GM23338 (cell line): ENCODE measurements at regions not wholly inside any gene's neighbourhood (a gene's known extent, or its start where the extent isn't known, plus 50 kb on each side); places are given as distances from the start of the nearest gene placed in this dataset.

Experiments used
- ATAC-seq: fragments of 200-7000 bp; cut with Tn5 transposase; 3 replicates; pipeline ENCODE4 v1.9.1; 2020
- DNase-seq: peaks from one replicate; pipeline ENCODE4 v3.0.0-alpha.2; 2015; ENCODE audit warnings: low spot score
- H2AFZ ChIP-seq: fragments of 200-600 bp; sonication (generic); 2 replicates; pipeline ENCODE4 v1.8.0; 2016; ENCODE audit warnings: antibody characterized with exemption, mild to moderate bottlenecking, moderate library complexity
- H3F3A ChIP-seq: fragments of 200-600 bp; sonication (generic); replicated peaks from 2 replicates; pipeline ENCODE4 v1.8.0; 2017; ENCODE audit warnings: antibody characterized with exemption, mixed run types, low read depth
- H3K27ac ChIP-seq: fragments of 200-600 bp; sonication (generic); 2 replicates; pipeline ENCODE4 v1.6.1; 2016; ENCODE audit warnings: low read depth
- H3K27me3 ChIP-seq: fragments of 200-600 bp; sonication (generic); 2 replicates; pipeline ENCODE4 v1.8.0; 2016; ENCODE audit warnings: mild to moderate bottlenecking, mixed run types, moderate library complexity; ENCODE audit not compliant: insufficient read depth
- H3K36me3 ChIP-seq: fragments of 200-600 bp; sonication (generic); 2 replicates; pipeline ENCODE4 v1.8.0; 2016; ENCODE audit warnings: mild to moderate bottlenecking; ENCODE audit not compliant: insufficient read depth
- H3K4me1 ChIP-seq: fragments of 200-600 bp; sonication (generic); 2 replicates; pipeline ENCODE4 v1.8.0; 2016; ENCODE audit warnings: mild to moderate bottlenecking, moderate library complexity; ENCODE audit not compliant: insufficient read depth
- H3K4me2 ChIP-seq: fragments of 200-600 bp; sonication (generic); 2 replicates; pipeline ENCODE4 v1.7.1; 2017; ENCODE audit warnings: mixed run types
- H3K4me3 ChIP-seq: fragments of 200-600 bp; sonication (generic); 2 replicates; pipeline ENCODE4 v1.6.1; 2016; ENCODE audit warnings: mixed run types
- H3K79me2 ChIP-seq: fragments of 200-600 bp; sonication (generic); replicated peaks from 2 replicates; pipeline ENCODE4 v1.8.0; 2017; ENCODE audit warnings: mild to moderate bottlenecking; ENCODE audit not compliant: insufficient read depth
- H3K9me2 ChIP-seq: fragments of 200-600 bp; sonication (generic); 2 replicates; pipeline ENCODE4 v1.8.0; 2017; ENCODE audit not compliant: insufficient read depth
- H4K20me1 ChIP-seq: fragments of 200-600 bp; sonication (generic); replicated peaks from 2 replicates; pipeline ENCODE4 v1.8.0; 2017; ENCODE audit warnings: mild to moderate bottlenecking; ENCODE audit not compliant: insufficient read depth
- H3K27ac Mint-ChIP-seq: 2 replicates; pipeline ENCODE4 v1.8.0; 2020; ENCODE audit warnings: inconsistent platforms, mild to moderate bottlenecking, moderate library complexity, mixed read lengths
- H3K27me3 Mint-ChIP-seq: 3 replicates; pipeline ENCODE4 v1.8.0; 2022; ENCODE audit warnings: low read depth, mild to moderate bottlenecking, moderate library complexity, mixed read lengths, inconsistent platforms; ENCODE audit not compliant: insufficient read depth, poor library complexity
- H3K36me3 Mint-ChIP-seq: 3 replicates; pipeline ENCODE4 v1.8.0; 2021; ENCODE audit warnings: low read depth, mild to moderate bottlenecking, inconsistent platforms, moderate library complexity, mixed read lengths
- H3K4me1 Mint-ChIP-seq: 3 replicates; pipeline ENCODE4 v1.8.0; 2020; ENCODE audit warnings: mild to moderate bottlenecking, inconsistent platforms, mixed read lengths
- H3K4me3 Mint-ChIP-seq: 3 replicates; pipeline ENCODE4 v1.8.0; 2021; ENCODE audit warnings: moderate library complexity, mild to moderate bottlenecking, inconsistent platforms, mixed read lengths
- H3K9me3 Mint-ChIP-seq: 3 replicates; pipeline ENCODE4 v1.8.0; 2020; ENCODE audit warnings: moderate library complexity, mild to moderate bottlenecking, inconsistent platforms, mixed read lengths
- CREB1 ChIP-seq: fragments of 250-450 bp; sonication (Bioruptor Pico); IDR thresholded peaks from 2 replicates; pipeline ENCODE4 v1.5.0; 2020; ENCODE audit warnings: low read depth, mild to moderate bottlenecking, moderate library complexity
- EZH2 ChIP-seq: fragments of 200-600 bp; sonication (generic); IDR thresholded peaks from one replicate; pipeline ENCODE4 v1.8.0; 2017; ENCODE audit warnings: antibody characterized with exemption, mild to moderate bottlenecking, low read depth; ENCODE audit not compliant: unreplicated experiment
- EZH2phosphoT487 ChIP-seq: fragments of 200-600 bp; sonication (generic); IDR thresholded peaks from one replicate; pipeline ENCODE4 v1.8.1; 2018; ENCODE audit warnings: antibody characterized with exemption; ENCODE audit not compliant: unreplicated experiment
- JUNB ChIP-seq: IDR thresholded peaks from one replicate; pipeline ENCODE4 v1.6.1; 2016; ENCODE audit warnings: antibody characterized with exemption; ENCODE audit not compliant: unreplicated experiment
- NANOG ChIP-seq: IDR thresholded peaks from 2 replicates; pipeline ENCODE4 v1.6.1; 2016; ENCODE audit warnings: antibody characterized with exemption, borderline replicate concordance
- POLR2AphosphoS5 ChIP-seq: IDR thresholded peaks from 2 replicates; pipeline ENCODE4 v1.6.1; 2016; ENCODE audit warnings: antibody characterized with exemption, low read depth
- STAT1 ChIP-seq: IDR thresholded peaks from one replicate; pipeline ENCODE4 v1.6.1; 2016; ENCODE audit warnings: antibody characterized with exemption; ENCODE audit not compliant: unreplicated experiment
- ZNF114 ChIP-seq: fragments of 250-450 bp; sonication (Bioruptor Pico); IDR thresholded peaks from 2 replicates; pipeline ENCODE4 v1.5.0; 2020; ENCODE audit warnings: mild to moderate bottlenecking, moderate library complexity
- ZNF331 ChIP-seq: fragments of 250-450 bp; sonication (Bioruptor Pico); IDR thresholded peaks from 2 replicates; pipeline ENCODE4 v1.5.0; 2020; ENCODE audit warnings: low read depth, mild to moderate bottlenecking, moderate library complexity
- TF ChIP-seq, protein P1 (sequence below), 2 experiments: fragments of 200-600 bp in 1 of 2; sonication (generic) in 1 of 2; conservative IDR thresholded peaks; 2 replicates each; pipeline versions ENCODE4 v1.5.1 to v1.6.1; 2016 to 2017; ENCODE audit warnings: antibody characterized with exemption in 2 of 2, low read depth in 2 of 2, mild to moderate bottlenecking in 2 of 2, moderate library complexity in 1 of 2
- TF ChIP-seq, protein P2 (sequence below): IDR thresholded peaks from 2 replicates; pipeline ENCODE4 v1.6.1; 2016; ENCODE audit warnings: antibody characterized with exemption
- TF ChIP-seq, protein P3 (sequence below): IDR thresholded peaks from one replicate; pipeline ENCODE4 v1.6.1; 2018; ENCODE audit warnings: antibody characterized with exemption; ENCODE audit not compliant: unreplicated experiment

DNA sequence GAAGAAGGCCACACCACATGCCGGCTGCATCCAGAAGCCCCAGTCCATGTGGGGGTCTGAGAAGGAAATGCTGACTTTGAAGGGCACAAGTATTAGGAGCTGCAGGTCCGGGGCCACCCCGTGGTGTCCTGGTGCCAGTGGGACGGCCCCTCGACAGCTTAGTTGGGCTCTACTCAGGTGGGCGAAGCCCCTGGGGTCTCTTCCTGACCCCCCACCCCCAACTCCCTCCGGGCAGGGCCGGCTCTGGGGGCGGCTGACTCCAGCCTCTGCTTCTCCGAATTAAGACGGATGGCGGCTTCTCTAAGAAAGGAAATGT lies 62.1 kb upstream of the TTC34 start (continued):
- TF ChIP-seq, protein P1, sequence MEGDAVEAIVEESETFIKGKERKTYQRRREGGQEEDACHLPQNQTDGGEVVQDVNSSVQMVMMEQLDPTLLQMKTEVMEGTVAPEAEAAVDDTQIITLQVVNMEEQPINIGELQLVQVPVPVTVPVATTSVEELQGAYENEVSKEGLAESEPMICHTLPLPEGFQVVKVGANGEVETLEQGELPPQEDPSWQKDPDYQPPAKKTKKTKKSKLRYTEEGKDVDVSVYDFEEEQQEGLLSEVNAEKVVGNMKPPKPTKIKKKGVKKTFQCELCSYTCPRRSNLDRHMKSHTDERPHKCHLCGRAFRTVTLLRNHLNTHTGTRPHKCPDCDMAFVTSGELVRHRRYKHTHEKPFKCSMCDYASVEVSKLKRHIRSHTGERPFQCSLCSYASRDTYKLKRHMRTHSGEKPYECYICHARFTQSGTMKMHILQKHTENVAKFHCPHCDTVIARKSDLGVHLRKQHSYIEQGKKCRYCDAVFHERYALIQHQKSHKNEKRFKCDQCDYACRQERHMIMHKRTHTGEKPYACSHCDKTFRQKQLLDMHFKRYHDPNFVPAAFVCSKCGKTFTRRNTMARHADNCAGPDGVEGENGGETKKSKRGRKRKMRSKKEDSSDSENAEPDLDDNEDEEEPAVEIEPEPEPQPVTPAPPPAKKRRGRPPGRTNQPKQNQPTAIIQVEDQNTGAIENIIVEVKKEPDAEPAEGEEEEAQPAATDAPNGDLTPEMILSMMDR (conservative IDR thresholded peaks at IDR 0.05; ENCODE audit: low read depth in 2 of 2): no peak
- TF ChIP-seq NANOG (no peak), JUNB (no peak), ZNF114 (CRISPR knock-in tag) (no peak), EZH2phosphoT487 (no peak)
- TF ChIP-seq, protein P2, sequence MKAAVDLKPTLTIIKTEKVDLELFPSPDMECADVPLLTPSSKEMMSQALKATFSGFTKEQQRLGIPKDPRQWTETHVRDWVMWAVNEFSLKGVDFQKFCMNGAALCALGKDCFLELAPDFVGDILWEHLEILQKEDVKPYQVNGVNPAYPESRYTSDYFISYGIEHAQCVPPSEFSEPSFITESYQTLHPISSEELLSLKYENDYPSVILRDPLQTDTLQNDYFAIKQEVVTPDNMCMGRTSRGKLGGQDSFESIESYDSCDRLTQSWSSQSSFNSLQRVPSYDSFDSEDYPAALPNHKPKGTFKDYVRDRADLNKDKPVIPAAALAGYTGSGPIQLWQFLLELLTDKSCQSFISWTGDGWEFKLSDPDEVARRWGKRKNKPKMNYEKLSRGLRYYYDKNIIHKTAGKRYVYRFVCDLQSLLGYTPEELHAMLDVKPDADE: no peak

DNA sequence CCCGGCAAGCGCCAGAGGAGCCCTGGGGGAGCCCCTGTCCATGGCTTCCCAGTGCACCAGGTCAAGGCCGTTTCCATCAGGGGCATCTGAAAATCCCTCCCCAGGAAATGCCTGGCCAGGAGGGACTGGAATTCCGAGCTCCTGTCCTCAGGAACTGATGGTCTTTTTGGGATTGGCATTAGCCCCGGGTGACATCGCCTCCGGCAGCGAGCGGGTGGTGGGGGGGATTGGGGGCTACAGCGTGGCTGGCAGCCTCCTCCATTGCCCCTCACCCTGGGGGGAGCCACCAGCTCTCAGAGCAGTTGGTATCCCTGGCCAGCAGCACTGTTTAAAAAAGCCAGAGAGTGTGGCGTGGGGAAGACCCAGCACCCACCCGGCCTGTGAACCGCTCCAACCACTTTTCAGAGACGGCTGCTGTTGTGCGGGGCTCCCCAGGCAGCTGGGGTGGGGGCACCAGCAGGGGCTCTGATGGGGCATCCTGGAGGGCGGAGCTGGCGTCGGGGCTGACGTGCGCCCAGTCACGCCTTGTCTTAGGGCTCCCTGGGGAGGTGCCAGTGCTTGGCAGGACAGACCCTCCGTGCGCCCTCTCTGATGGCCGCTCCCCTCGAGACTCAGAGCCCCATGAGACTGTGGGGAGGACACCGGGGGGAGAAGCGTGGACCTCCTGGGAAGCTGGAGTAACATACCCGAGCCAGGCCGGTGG lies 62.9 kb upstream of the TTC34 start:
- H3K9me2 ChIP-seq: no peaks in the 10 kb centered on the region
- Mint-ChIP-seq H3K36me3 (peaks cover 4% of the 10 kb centered on the region; the same call in 2 of the 3 replicates), H3K27ac (no peak overlapping the region), H3K9me3 (peaks cover 70% of the 10 kb centered on the region), H3K4me1 (no peaks in the 10 kb centered on the region), H3K4me3 (no peak overlapping the region), H3K27me3 (peaks cover 5% of the 10 kb centered on the region)
- H2AFZ ChIP-seq: no peak overlapping the region
- H4K20me1 ChIP-seq: no peaks in the 10 kb centered on the region
- H3K4me3 ChIP-seq: no peak overlapping the region
- ATAC-seq (no peak), DNase-seq (no peak)
- no peak overlapping the region for H3K27ac ChIP-seq
- H3K4me1 ChIP-seq: no peaks in the 10 kb centered on the region
- no peak overlapping the region for H3K4me2 ChIP-seq
- H3K36me3 ChIP-seq: no peaks in the 10 kb centered on the region
- H3K27me3 ChIP-seq: no peaks in the 10 kb centered on the region
- H3F3A ChIP-seq: no peaks in the 10 kb centered on the region
- H3K79me2 ChIP-seq: no peaks in the 10 kb centered on the region
- TF ChIP-seq, protein P3, sequence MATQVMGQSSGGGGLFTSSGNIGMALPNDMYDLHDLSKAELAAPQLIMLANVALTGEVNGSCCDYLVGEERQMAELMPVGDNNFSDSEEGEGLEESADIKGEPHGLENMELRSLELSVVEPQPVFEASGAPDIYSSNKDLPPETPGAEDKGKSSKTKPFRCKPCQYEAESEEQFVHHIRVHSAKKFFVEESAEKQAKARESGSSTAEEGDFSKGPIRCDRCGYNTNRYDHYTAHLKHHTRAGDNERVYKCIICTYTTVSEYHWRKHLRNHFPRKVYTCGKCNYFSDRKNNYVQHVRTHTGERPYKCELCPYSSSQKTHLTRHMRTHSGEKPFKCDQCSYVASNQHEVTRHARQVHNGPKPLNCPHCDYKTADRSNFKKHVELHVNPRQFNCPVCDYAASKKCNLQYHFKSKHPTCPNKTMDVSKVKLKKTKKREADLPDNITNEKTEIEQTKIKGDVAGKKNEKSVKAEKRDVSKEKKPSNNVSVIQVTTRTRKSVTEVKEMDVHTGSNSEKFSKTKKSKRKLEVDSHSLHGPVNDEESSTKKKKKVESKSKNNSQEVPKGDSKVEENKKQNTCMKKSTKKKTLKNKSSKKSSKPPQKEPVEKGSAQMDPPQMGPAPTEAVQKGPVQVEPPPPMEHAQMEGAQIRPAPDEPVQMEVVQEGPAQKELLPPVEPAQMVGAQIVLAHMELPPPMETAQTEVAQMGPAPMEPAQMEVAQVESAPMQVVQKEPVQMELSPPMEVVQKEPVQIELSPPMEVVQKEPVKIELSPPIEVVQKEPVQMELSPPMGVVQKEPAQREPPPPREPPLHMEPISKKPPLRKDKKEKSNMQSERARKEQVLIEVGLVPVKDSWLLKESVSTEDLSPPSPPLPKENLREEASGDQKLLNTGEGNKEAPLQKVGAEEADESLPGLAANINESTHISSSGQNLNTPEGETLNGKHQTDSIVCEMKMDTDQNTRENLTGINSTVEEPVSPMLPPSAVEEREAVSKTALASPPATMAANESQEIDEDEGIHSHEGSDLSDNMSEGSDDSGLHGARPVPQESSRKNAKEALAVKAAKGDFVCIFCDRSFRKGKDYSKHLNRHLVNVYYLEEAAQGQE: no peak
- TF ChIP-seq STAT1: no peak
- no peak for TF ChIP-seq JUNB
- no peak for TF ChIP-seq ZNF331 (CRISPR knock-in tag)
- TF ChIP-seq, protein P2: no peak
- TF ChIP-seq, protein P1 (conservative IDR thresholded peaks at IDR 0.05; ENCODE audit: low read depth in 2 of 2): no peak
- no peak for TF ChIP-seq CREB1 (CRISPR knock-in tag)
- no peak for TF ChIP-seq POLR2AphosphoS5
- TF ChIP-seq EZH2phosphoT487: no peak
- no peak for TF ChIP-seq NANOG
- no peak for TF ChIP-seq EZH2
- no peak for TF ChIP-seq ZNF114 (CRISPR knock-in tag)
